Subcutaneous abdominal adipose tissue (tissue), 5 donors: ENCODE measurements at regions not wholly inside any gene's neighbourhood (a gene's known extent, or its start where the extent isn't known, plus 50 kb on each side); places are given as distances from the start of the nearest gene placed in this dataset.

Experiments used
- H3K27ac ChIP-seq: one replicate; pipeline ENCODE4 v1.7.0; 2013; ENCODE audit warnings: low read depth, mild to moderate bottlenecking, inconsistent platforms, low read length, moderate library complexity
- H3K27me3 ChIP-seq, 5 donors: one replicate each; pipeline ENCODE4 v1.7.0; 2013; ENCODE audit warnings: low read length in 5 of 5, inconsistent platforms in 1 of 5; ENCODE audit not compliant: control insufficient read depth in 5 of 5, insufficient read depth in 4 of 5
- H3K36me3 ChIP-seq, 5 donors: one replicate each; pipeline ENCODE4 v1.7.0; 2013; ENCODE audit warnings: low read length in 5 of 5; ENCODE audit not compliant: control insufficient read depth in 5 of 5, insufficient read depth in 5 of 5
- H3K4me1 ChIP-seq, 5 donors: one replicate each; pipeline ENCODE4 v1.7.0; 2013; ENCODE audit warnings: low read length in 5 of 5, mild to moderate bottlenecking in 3 of 5, moderate library complexity in 1 of 5; ENCODE audit not compliant: control insufficient read depth in 5 of 5, insufficient read depth in 5 of 5
- H3K4me3 ChIP-seq, 5 donors: one replicate each; pipeline ENCODE4 v1.7.0; 2013; ENCODE audit warnings: low read length in 5 of 5, low read depth in 1 of 5
- H3K9ac ChIP-seq, 5 donors: one replicate each; pipeline ENCODE4 v1.7.0; 2013; ENCODE audit warnings: low read length in 5 of 5, mild to moderate bottlenecking in 4 of 5, moderate library complexity in 3 of 5
- H3K9me3 ChIP-seq, 5 donors: one replicate each; pipeline ENCODE4 v1.7.0; 2013; ENCODE audit warnings: low read length in 5 of 5; ENCODE audit not compliant: control insufficient read depth in 5 of 5
- donor health status: healthy.
- donor health status: healthy.
- donor health status: healthy.
- donor health status: healthy.
- donor health status: healthy.

- peaks cover 40 to 66% (median 48%) of the 10 kb centered on the region in 5 donors for H3K36me3 ChIP-seq
- peaks cover 0 to 8% (median 0%) of the 10 kb centered on the region in 5 donors for H3K9me3 ChIP-seq
- H3K9ac ChIP-seq = no peak overlapping the region
- no peaks in the 10 kb centered on the region for H3K4me1 ChIP-seq
- H3K27me3 ChIP-seq = no peaks in the 10 kb centered on the region
- H3K27ac ChIP-seq = no peak overlapping the region
- no peak overlapping the region for H3K4me3 ChIP-seq
Measured at GRCh38 chr1:178020968-178021640, 51.2 kb upstream of the SEC16B start.

GRCh38 chr1:178021950-178022349 is 52.1 kb upstream of the SEC16B start:
- Histone ChIP-seq H3K9me3 (peaks cover 0 to 7% (median 0%) of the 10 kb centered on the region in 5 donors), H3K4me1 (no peaks in the 10 kb centered on the region), H3K9ac (no peak overlapping the region), H3K27me3 (no peaks in the 10 kb centered on the region), H3K4me3 (no peak overlapping the region), H3K27ac (no peak overlapping the region), H3K36me3 (peaks cover 38 to 67% (median 43%) of the 10 kb centered on the region in 5 donors)

GRCh38 chr1:178023181-178023618 is 53.3 kb upstream of the SEC16B start:
- Histone ChIP-seq H3K36me3 (peaks cover 26 to 64% (median 39%) of the 10 kb centered on the region in 5 donors), H3K4me3 (no peak overlapping the region), H3K9ac (no peak overlapping the region), H3K9me3 (no peaks in the 10 kb centered on the region), H3K27ac (no peak overlapping the region), H3K4me1 (no peaks in the 10 kb centered on the region), H3K27me3 (no peaks in the 10 kb centered on the region)

- no peak overlapping the region for H3K27ac ChIP-seq
- no peaks in the 10 kb centered on the region for H3K27me3 ChIP-seq
- H3K4me1 ChIP-seq = peaks cover 0 to 2% (median 0%) of the 10 kb centered on the region in 5 donors
- peaks cover 26 to 58% (median 37%) of the 10 kb centered on the region in 5 donors for H3K36me3 ChIP-seq
- no peaks in the 10 kb centered on the region for H3K9me3 ChIP-seq
- H3K9ac ChIP-seq = no peak overlapping the region
- H3K4me3 ChIP-seq = no peak overlapping the region
Measured at GRCh38 chr1:178024504-178024903, 54.6 kb upstream of the SEC16B start.

GRCh38 chr1:178025613-178026356 is 55.9 kb upstream of the SEC16B start:
- Histone ChIP-seq H3K27me3 (no peaks in the 10 kb centered on the region), H3K4me3 (no peak overlapping the region), H3K27ac (no peak overlapping the region), H3K9me3 (no peaks in the 10 kb centered on the region), H3K9ac (no peak overlapping the region), H3K36me3 (peaks cover 19 to 52% (median 34%) of the 10 kb centered on the region in 5 donors), H3K4me1 (peaks cover 0 to 2% (median 0%) of the 10 kb centered on the region in 5 donors)

GRCh38 chr1:178028841-178029481 is 59.1 kb upstream of the SEC16B start:
- Histone ChIP-seq H3K4me1 (peaks cover 0 to 20% (median 0%) of the 10 kb centered on the region in 5 donors), H3K4me3 (no peak overlapping the region), H3K9ac (no peak overlapping the region), H3K27me3 (no peaks in the 10 kb centered on the region), H3K9me3 (no peaks in the 10 kb centered on the region), H3K36me3 (peaks cover 9 to 33% (median 18%) of the 10 kb centered on the region in 5 donors), H3K27ac (no peak overlapping the region)

GRCh38 chr1:178030467-178030866 is 60.6 kb upstream of the SEC16B start:
- H3K9ac ChIP-seq = no peak overlapping the region
- H3K9me3 ChIP-seq = no peaks in the 10 kb centered on the region
- no peaks in the 10 kb centered on the region for H3K27me3 ChIP-seq
- peaks cover 0 to 24% (median 0%) of the 10 kb centered on the region in 5 donors for H3K4me1 ChIP-seq
- no peak overlapping the region for H3K4me3 ChIP-seq
- H3K27ac ChIP-seq = no peak overlapping the region
- H3K36me3 ChIP-seq = peaks cover 2 to 18% (median 6%) of the 10 kb centered on the region in 5 donors

- no peaks in the 10 kb centered on the region for H3K27me3 ChIP-seq
- H3K4me1 ChIP-seq = peaks cover 0 to 26% (median under 1%) of the 10 kb centered on the region in 5 donors
- H3K9me3 ChIP-seq = no peaks in the 10 kb centered on the region
- H3K4me3 ChIP-seq = no peak overlapping the region
- H3K9ac ChIP-seq = no peak overlapping the region
- H3K36me3 ChIP-seq = peaks cover 0 to 9% (median 6%) of the 10 kb centered on the region in 5 donors
- no peak overlapping the region for H3K27ac ChIP-seq
Measured at GRCh38 chr1:178031856-178032320, 62.0 kb upstream of the RASAL2 start.

- Histone ChIP-seq H3K9ac (no peak overlapping the region), H3K27me3 (no peaks in the 10 kb centered on the region), H3K27ac (no peak overlapping the region), H3K9me3 (no peaks in the 10 kb centered on the region), H3K4me1 (peaks cover 2 to 32% (median 8%) of the 10 kb centered on the region in 5 donors), H3K4me3 (no peak overlapping the region), H3K36me3 (peaks cover 0 to 9% (median 3%) of the 10 kb centered on the region in 5 donors)
Measured at GRCh38 chr1:178033019-178033418, 60.9 kb upstream of the RASAL2 start.
